GM23248 (cell line): ENCODE measurements at regions not wholly inside any gene's neighbourhood (a gene's known extent, or its start where the extent isn't known, plus 50 kb on each side); places are given as distances from the start of the nearest gene placed in this dataset.

Experiments
- EZH2 ChIP-seq: fragments of 200-600 bp; sonication (generic); IDR thresholded peaks from 2 replicates; pipeline ENCODE4 v1.6.1; 2018; ENCODE audit warnings: antibody characterized with exemption, mild to moderate bottlenecking; ENCODE audit not compliant: insufficient read depth, poor library complexity, severe bottlenecking
- EZH2phosphoT487 ChIP-seq: fragments of 200-600 bp; sonication (generic); IDR thresholded peaks from 2 replicates; pipeline ENCODE4 v1.6.1; 2018; ENCODE audit warnings: antibody characterized with exemption, moderate library complexity, mild to moderate bottlenecking, low read depth; ENCODE audit not compliant: insufficient read depth

DNA sequence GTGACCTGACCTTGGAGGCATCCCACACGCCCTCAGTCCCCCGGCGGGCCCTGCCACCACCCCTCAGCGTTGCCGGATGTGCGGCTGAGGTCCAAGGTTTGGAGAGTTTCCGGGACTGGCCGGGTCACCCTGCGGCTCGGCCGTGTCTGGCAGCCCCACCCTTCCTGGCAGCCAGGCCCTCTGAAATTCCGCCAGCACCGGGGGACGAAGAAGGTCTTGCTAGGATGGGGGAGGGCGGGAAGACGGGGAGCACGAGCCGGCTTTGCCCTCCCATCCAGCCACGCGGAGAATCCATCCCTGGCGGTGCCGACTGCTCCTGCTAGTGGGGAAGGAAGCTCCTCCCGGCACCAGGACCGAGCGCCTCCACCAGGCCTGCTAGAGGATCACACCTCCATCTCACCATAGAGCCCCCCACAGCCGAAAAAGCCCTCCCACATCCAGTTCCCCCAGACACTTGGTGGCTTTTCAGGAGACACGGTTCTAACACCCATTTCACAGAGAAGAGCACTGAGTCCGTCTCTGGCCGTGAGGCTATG is 81.5 kb downstream of the CPN2 start:
- TF ChIP-seq EZH2phosphoT487 (no peak), EZH2 (no peak)
